RCC 7860 (cell line): ENCODE measurements at regions not wholly inside any gene's neighbourhood (a gene's known extent, or its start where the extent isn't known, plus 50 kb on each side); places are given as distances from the start of the nearest gene placed in this dataset.

ENCODE experiments used
- DNase-seq: peaks from one replicate; pipeline ENCODE4 v3.0.0-alpha.2; 2015; ENCODE audit warnings: low spot score
- FAIRE-seq: peaks from 2 replicates; lab custom pipeline; 2012; peaks lifted over from hg19 to GRCh38; lab: Jason Lieb, UNC

DNA sequence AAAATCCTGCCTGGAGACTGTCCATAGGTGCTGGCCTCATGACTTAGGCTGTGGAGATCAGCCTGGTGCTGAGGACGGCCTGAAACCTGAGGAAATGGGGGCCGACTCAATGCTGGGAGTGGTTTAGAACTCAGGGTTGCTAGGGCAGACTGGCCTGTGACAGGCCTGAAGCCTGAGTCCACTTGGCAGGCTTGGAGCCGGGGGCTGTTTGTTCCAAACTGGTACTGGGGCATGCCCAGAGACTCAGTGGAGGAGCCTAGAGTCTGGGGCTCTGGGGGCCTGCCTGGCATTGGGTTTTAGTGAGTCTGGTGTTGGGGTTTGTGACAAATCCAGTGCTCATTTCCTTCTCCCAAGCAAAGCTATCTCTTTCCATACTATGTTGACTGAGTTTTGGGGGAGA lies 489.7 kb upstream of the CNKSR2 start:
- DNase-seq (no peak), FAIRE-seq (no peak)

- no peak for DNase-seq
- no peak for FAIRE-seq
Observed at GRCh38 chrX:20863649-20864048, 510.6 kb upstream of the CNKSR2 start.

GRCh38 chrX:20861113-20861512 lies 513.1 kb upstream of the CNKSR2 start:
- no peak for FAIRE-seq
- no peak for DNase-seq

GRCh38 chrX:20857746-20858145 lies 516.5 kb upstream of the CNKSR2 start:
- DNase-seq (no peak), FAIRE-seq (no peak)

DNA sequence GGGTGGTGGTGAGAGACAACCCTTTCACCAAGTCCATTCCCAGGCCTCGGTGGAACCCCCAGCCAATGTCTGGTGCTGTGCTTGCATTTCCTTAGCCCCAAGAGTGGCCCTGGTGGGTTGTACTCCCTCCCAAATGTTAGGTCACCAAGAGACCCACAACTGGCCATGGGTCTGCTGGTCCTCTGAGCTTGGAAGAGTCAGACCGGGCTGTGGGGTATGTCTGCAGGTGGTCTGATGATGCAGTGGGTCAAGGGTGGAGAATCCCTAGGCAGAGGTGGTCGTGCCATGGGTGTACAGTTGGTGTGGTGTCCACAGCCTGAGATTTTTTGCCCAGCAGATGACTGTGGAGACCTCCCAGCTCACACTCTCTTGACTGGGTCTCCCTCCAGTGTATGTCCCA lies 535.7 kb upstream of the CNKSR2 start:
- FAIRE-seq (no peak), DNase-seq (no peak)

- DNase-seq (peak; percentile 83), FAIRE-seq (peak; percentile 93)
Observed at GRCh38 chrX:20829665-20830491, 544.3 kb upstream of the CNKSR2 start.

- DNase-seq (no peak), FAIRE-seq (no peak)
Observed at GRCh38 chrX:20825984-20826383, 548.2 kb upstream of the CNKSR2 start.

- DNase-seq (no peak), FAIRE-seq (no peak)
Observed at GRCh38 chrX:20803971-20804370, 537.3 kb upstream of the RPS6KA3 start.

DNA sequence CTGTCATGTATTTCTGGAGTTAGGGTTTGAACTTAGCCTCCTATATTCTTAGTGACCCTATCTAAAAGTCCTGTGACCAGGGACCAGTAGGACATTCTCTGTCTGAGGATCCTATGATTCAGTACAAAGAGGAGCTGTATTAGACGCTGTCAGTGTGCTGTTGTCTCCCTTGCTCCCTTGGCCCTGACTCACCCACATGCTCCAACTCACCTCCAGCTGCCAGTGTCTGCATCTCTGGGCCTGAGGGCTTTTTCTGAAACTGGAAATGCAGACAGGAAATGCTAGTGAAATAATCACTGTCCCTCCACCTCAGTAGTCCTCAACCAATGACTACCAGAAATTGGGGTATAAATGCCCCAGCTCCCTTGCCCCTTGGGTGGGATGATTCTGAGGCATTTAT lies 535.3 kb upstream of the RPS6KA3 start:
- FAIRE-seq (no peak), DNase-seq (no peak)

GRCh38 chrX:20796450-20796849 lies 529.7 kb upstream of the RPS6KA3 start:
- no peak for FAIRE-seq
- no peak for DNase-seq

DNA sequence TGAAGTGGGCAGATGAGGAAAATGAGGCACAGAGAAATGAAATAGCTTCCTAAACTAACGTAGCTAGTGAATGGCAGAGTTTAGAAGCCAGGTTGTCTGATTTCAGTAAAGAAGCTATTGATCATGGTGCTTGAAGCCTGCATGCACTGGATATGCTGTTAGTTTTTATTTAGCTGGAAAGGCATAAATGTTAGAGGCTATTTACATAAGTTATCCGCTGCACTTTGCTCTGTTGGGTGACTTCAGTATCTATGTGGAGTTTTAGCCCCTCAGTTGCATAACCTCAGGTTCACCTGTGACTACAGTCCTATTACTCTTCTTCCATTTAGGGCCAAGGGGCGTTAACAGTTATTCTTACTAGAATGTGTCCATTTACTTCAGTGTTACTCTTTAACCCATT lies 522.4 kb upstream of the RPS6KA3 start:
- FAIRE-seq (no peak), DNase-seq (no peak)

DNA sequence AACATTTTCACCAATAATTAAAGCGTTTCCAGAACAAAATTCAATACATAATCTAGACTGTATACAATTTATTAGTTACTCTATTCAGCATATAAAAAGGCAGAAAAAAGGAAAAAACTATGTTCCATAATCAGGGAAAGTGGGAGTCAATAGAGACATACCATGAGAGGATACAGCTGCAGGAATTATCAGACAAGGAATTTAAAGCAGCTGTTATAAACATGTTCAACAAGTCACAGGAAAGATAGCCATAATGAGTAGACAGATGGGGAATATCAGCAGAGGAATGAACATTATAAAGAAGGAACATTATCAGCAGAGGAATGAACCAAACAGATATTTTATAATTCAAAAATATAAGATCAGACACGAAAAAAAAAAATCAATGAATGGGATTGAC lies 500.6 kb upstream of the RPS6KA3 start:
- FAIRE-seq (no peak), DNase-seq (no peak)

DNA sequence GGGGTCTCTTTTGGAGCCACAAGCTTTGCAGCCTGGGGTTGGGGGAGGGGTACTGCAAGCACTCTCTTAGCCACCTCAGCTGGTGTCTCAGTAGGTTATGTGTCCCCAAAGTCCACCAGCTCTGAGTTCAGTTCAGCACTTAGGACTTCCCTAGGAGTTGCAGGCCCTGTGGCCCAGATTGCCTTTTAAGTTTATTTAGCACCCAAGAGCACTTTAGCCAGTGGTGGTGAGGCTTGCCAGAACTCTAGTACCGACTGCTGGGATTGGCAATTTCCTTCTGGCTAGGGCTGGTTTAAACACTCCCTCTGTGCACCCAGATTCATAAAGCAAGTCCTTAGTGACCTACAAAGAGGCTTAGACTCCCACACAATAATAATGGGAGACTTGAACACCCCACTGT lies 489.9 kb upstream of the RPS6KA3 start:
- DNase-seq (no peak), FAIRE-seq (no peak)

DNA sequence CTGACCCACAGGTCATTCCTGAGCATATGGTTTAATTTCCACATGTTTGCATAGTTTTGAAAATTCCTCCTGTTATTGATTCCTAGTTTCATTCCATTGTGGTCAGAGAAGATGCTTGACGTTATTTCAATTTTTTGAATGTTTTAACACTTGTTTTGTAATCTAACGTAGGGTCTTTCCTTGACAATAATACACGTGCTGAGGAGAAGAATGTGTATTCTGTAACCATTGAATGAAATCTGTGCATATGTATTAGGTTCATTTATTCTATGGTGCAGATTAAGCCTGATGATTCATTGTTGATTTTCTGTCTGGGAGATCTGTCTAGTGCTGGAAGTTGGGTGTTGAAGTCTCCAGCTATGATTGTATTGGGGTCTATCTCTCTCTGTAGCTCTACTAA lies 486.4 kb upstream of the RPS6KA3 start:
- DNase-seq, result no peak
- no peak for FAIRE-seq

DNA sequence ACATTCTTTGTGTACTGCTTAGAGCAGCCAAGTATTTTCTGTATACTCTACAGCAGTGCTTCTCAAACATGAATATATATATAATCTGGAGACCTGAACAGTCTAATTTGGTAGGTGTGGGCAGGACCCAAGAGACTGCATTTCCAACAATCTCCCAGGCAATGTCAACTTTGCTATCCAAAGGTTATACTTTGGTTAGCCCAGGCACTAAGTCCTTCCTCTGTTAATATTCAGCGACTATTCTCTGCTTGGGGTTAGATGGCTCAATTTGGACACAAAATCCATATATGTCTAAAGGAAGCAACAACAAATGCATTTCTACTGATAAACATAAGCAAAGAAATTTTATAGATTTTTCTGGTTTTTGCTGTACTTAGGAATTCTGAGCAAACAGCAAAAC lies 480.0 kb upstream of the RPS6KA3 start:
- no peak for FAIRE-seq
- no peak for DNase-seq

DNA sequence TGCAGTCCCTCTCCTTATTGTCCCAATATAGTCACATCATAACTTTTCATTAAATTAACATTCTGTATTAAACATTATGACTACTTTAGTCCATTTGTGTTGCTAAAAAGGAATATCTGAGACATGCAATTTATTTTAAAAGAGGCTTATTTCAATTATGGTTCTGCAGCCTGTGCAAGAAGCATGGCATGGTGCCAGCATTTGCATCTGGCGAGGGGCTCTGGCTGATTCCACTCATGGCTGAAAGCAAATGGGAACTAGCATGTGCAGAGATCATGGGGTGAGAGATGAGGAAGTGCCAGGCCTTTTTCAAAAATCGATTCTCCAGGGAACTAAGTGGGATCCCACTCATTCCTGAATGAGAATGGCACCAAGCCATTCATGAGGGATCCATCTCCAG lies 476.3 kb upstream of the RPS6KA3 start:
- DNase-seq, result no peak
- FAIRE-seq, result no peak

DNA sequence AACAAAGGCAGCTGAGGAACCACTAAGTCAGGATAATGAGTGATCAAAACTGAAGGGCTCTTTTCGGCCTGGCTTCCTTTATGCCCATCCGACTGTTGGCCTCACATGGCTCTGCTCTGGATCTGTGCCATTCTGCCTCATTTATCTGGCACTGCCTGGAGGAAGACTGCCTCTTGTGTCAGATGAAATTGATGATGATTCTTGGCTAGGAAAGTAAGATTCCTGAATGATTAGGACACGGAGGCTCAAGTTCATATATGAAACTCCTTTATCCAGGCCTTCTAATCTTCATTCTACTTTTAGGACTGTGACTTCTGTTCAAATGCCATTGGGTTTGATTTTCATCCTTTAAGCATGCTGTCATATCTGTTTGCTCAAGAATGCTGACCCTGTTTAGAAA lies 475.4 kb upstream of the RPS6KA3 start:
- FAIRE-seq (no peak), DNase-seq (no peak)

DNA sequence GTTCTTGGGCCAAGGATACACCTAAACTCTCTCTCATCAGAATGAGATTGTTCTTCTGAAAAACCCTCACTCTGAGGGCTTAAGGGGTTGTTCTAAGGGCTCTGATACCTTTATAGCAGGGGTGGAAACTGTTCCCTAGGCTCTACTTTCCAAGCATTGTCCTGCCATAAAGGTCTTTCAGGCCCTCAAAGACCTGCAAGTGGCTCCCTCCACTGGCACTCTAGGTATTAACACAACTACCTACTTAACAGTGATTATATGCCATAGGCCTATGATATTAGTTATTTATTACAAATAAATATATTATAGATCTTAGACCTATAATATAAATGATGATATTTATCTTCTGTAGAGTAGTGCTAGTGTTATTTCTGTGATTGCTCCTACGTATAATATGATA lies 473.7 kb upstream of the RPS6KA3 start:
- no peak for FAIRE-seq
- DNase-seq, result no peak

DNA sequence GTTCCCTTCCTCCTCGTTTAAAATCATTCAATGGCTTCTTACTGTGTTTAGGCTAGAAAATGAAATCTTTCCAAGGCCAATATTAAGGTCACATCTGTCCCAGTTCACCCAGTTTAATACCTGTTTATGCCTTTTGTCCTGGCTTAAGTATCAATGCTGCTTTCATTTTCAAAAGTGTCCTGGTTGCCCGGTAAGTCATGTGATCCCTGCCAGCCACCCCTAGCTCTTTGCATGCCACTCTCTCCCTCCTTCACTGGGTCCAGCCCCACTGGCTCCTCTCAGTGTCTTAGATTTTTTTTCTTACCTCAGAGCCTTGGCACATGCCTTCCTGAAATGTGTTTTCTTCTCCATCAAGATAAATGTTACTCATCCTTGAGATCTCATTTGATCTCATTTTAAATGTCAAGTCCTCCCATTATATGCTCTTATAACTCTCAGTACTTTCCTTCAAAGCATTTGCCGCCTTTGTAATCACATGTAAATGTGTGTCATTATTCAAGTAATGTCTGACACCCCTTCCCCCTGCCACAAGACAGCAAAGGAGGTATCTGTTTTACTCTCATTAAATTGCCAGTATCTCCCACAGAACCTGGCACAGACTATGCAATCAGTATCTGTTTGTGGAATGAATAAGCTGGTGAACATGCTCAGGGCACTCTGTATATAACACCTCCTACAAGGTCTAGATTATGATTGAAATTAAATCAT lies 472.5 kb upstream of the RPS6KA3 start:
- no peak for FAIRE-seq

GRCh38 chrX:20729416-20729815 lies 462.7 kb upstream of the RPS6KA3 start:
- no peak for FAIRE-seq

More for the DNA sequence above, 472.5 kb upstream of the RPS6KA3 start:
- DNase-seq, result no peak

DNA sequence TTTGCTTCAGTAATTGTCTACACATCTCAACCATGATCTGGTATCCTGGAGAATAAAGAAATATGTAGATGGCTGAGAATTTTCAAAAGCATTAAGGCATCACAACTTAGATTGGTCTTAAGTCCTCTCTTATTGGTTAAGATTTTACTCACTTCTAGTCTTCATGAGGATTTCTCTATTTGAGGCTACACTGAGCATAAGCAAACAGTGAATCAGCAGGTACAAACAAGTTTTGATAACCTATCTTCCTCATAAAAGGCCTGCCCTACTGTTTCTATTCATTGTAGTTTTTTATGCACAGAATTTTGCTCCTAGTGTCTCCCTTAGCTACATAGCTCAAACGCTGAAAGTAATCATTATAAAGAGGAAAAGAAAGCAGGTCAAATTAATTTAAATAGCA lies 460.7 kb upstream of the RPS6KA3 start:
- no peak for DNase-seq
- FAIRE-seq, result no peak

More at GRCh38 chrX:20729416-20729815, 462.7 kb upstream of the RPS6KA3 start:
- no peak for DNase-seq

DNA sequence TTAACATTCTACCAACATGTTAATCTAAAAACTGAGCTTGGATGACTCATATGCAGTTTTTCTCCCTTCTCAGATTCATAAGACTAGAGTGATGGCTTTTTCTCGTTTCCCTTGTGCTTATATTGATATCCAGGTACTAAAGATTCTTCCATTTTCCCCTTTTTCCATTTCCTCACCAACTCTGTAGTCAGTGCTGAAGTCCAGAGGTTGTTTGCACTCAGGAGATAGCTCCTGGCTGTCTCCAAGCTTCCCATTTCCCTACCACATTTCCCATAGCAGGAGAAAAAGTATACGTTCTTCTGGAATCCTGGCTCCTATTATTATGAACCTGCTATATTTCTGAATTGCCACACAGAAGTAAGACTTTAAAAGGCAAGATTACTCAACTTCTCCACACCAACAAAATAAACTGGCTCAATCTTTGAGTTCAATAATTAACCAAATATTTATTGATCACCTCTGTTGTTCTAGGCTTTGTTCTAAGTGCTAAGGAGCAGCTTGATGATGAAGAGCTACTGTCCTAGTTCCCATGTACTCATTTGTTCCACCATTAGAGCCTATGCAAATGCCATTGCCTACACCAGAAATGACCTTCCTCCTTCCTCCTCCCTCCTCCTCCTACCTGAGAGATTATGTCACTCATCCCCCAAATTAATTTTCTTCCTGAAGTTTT lies 454.4 kb upstream of the RPS6KA3 start:
- FAIRE-seq, result no peak

More for the DNA sequence above, 454.4 kb upstream of the RPS6KA3 start:
- DNase-seq, result no peak
